Erythroblast (primary cell): ENCODE measurements at regions not wholly inside any gene's neighbourhood (a gene's known extent, or its start where the extent isn't known, plus 50 kb on each side); places are given as distances from the start of the nearest gene placed in this dataset.
"Not testable (repeated sequence)": the region's sequence is repeated elsewhere in the genome, so short reads cannot be mapped to it uniquely, and the experiment has no call there.

ENCODE experiments used
- DNase-seq, 2 experiments: peaks; one replicate each; lab custom pipeline; 2025; lab: John Stamatoyannopoulos, UW
- GATA1 ChIP-seq: IDR thresholded peaks from 2 replicates; pipeline ENCODE4 v1.6.1; 2011; ENCODE audit warnings: low read depth, mild to moderate bottlenecking, control low read depth, low read length, moderate library complexity
- POLR2A ChIP-seq: IDR thresholded peaks from 2 replicates; pipeline ENCODE4 v1.6.1; 2011; ENCODE audit warnings: mild to moderate bottlenecking, low read length

DNA sequence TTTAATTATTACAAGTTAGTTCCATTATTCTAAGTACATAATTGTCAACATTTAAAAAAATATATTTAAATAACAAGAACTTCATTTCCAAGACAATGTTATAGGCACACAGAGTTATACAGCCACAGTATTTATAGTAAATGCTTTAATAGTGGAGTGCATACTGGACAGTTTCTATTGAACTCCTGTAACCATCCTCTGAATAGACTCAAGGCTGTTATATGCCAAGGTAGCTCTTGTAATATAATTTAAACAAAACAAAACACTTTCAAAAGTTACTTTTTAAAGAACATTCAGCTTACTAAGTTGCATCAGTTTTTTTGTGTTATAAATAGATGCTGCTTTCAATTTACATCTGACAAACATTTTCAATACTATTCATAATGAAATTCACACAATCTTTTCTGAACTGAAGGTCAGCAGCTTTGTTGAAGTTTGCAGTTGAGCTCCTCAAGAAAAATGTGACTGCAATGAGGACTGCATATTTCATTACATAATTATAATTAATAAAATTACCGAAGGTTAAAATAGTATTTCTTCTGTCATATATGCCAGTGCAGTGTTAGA is 549.9 kb upstream of the CYLC2 start:
- no peak for DNase-seq
- TF ChIP-seq GATA1 (no peak), POLR2A (no peak)

DNA sequence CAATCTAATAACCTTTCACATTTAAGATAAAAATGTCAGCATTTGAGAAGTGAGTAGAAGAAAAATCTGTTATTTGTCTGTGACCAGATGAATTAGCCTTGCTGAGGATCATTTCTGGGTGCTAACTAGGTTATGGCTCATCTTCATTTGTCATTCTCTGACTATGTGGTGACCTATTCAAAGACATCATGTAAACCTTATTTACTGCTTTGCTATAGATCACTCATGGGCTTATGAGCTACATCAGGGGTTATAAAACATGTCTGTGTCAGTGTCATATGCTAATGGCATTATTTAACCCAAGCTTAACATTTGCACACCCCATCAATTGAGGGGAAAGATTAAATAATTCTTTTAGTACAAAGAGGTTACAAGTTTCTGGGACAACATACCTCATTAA is 555.5 kb upstream of the CYLC2 start:
- TF ChIP-seq GATA1 (no peak), POLR2A (no peak)
- no peak for DNase-seq

DNA sequence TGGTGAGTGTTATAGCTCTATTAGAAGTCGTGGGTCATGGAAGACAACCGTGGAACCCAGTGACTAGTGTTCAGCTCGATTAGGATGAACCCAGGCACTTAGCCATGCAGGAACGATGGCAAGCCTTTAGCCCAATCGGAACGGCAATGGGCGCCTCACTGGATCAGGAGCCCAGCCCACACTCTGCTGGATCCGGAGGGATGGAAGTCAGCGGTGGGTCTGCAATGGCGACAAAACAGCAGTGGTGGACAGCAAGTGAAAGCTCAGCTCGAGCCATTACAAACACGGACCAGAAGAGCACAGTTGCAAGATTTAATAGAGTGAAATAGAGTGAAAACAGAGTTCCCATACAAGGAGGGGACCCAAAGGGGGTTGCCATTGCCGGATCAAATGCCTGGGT is 558.5 kb upstream of the CYLC2 start:
- not testable (repeated sequence) for DNase-seq

DNA sequence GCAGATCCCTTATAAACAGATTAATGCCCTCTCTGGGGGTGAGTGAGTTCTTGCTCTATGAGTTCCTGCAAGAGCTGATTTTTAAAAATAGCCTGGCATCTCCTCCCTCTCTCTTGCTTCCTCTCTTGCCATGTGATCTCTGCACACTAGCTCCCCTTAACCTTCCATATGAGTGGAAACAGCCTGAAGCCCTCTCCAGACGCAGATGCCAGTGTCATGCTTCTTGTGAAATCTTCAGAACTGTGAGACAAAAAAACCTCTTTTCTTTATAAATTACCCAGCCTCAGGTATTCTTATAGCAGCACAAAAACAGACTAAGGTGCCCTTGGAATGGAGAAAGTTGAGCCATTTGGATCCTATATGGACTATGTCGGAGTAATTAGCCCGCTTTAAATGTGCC is 559.7 kb upstream of the CYLC2 start:
- TF ChIP-seq GATA1 (no peak), POLR2A (no peak)
- no peak for DNase-seq

DNA sequence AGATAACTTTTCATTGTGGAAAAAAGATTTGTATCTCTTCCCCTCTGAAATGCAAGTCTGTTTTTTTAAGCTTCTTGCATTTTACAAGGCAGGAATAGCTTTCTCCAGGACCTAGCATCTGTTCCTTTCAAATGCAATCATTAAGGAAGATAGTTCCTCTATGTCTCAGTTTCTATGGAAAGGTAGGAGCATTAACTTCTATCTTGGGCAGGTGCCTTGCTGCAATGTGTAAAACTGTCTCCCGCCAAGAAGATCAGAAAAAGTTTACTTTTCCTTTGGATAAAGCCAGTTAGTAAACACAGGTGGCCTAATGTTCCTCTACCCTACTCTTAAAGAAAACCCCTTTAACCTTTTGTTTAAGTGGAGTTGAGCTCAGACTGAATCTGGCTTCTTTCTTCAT is 560.6 kb upstream of the CYLC2 start:
- TF ChIP-seq POLR2A, result no peak
- no peak for TF ChIP-seq GATA1
- no peak for DNase-seq

DNA sequence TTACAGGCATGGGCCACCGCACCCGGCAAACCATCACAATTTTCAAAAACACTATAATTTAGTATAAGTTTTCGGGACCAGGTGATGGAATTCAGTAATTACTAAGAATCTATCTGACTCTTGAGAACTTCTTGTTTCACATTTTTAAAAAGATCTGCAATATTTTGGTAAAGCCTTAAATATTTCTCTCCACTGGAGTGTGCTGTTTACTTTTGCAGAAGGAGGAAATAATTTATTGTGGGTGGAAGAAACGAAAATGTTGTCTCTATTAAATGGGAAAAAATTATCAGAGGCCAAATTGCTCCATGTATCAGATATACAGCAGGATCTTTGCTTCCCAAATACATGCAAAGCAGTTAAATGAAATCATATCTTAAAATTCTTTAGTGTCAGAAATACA is 566.8 kb upstream of the CYLC2 start:
- no peak for TF ChIP-seq GATA1
- no peak for TF ChIP-seq POLR2A
- no peak for DNase-seq

DNA sequence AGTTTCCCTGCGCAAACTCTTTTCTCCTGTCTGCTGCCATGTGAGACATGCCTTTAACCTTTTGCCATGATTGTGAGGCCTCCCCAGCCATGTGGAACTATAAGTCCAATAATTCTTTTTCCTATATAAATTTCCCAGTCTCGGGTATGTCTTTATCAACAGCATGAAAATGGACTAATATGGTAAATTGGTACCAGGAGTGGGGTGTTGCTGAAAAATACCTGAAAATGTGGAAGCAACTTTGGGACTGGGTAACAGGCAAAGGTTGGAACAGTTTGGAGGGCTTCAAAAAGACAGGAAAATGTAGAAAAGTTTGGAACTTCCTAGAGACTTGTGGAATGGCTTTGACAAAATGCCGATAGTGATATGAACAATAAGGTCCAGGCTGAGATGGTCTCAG is 578.9 kb upstream of the CYLC2 start:
- not testable (repeated sequence) for DNase-seq

DNA sequence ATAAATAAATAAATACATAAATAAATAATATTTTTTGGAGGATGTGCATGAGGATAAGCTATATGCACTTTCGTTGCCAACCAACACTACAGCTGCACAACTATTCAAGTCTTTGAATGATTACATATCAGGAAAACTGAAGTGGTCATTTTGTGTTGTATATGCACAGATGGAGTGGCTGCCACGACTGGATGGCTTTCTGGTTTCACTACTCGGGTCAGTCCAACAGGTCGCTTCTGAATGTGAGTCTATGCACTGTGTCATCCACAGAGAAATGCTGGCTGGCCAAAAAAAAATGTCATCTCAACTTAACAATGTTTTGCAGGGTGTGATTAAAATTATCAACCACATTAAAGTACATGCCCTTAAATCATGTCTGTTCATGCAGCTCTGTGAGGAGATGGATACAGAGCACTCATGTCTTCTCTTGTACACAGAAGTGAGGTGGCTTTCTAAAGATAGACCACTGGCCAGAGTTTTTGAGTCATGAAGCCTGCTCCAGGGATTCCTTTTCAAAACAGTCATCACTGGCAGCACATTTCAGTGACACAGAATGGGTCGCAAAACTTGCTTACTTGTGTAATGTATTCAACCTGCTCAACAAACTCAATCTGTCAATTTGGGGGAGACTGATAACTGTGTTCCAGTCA is 589.8 kb upstream of the CYLC2 start:
- DNase-seq, result no peak

DNA sequence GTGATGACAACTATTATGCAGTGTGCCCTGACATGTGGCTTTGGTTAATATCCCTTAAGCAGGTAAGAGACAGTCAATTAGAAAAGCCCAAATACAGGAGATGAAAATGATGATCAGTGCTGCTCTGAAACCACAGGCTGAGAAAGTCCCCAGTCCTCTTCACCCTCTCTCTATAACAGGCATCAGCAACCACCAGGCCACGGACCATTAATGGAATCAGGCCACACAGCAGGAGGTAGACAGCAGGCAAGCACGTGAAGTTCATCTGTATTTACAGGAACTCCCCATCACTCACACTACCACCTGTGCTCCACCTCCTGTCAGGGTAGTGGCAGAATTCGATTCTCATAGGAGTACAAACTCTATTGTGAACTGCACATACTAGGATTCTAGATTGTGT is 591.6 kb upstream of the CYLC2 start:
- TF ChIP-seq POLR2A (no peak), GATA1 (no peak)
- no peak for DNase-seq

More for the DNA sequence above, 589.8 kb upstream of the CYLC2 start:
- TF ChIP-seq GATA1 (no peak), POLR2A (no peak)

DNA sequence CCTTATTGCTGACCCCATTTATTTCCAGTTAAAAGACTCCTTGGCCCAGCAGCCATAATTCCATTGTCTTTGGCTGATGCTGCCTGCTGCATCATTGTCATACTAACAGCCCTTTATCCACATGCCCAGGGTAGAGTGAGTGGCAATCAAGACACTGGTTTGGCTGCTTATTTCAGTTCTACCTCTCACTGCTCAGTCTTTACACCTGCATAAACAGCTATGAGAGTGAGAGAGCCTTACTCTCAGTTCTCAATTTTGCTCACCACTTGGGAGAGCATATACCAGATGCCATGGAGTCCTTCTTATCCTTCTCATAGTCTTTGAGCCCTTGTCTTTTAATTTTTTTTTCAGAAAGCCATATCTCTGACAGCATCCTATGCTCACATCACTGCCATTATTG is 596.9 kb upstream of the CYLC2 start:
- TF ChIP-seq GATA1 (no peak), POLR2A (no peak)
- no peak for DNase-seq

DNA sequence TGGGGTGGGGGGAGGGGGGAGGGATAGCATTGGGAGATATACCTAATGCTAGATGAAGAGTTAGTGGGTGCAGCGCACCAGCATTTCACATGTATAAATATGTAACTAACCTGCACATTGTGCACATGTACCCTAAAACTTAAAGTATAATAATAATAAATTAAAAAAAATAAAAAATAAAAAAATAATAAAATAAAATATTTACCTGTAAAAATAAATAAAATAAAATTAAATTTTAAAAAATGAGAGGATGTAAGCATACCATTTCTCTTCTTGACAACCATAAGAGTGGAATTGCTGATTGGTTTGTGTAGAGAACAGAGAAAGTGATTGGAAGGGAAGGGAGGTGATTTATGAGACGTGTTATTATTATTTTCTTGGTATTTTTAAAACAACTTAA is 609.5 kb upstream of the CYLC2 start:
- DNase-seq, result not testable (repeated sequence)

DNA sequence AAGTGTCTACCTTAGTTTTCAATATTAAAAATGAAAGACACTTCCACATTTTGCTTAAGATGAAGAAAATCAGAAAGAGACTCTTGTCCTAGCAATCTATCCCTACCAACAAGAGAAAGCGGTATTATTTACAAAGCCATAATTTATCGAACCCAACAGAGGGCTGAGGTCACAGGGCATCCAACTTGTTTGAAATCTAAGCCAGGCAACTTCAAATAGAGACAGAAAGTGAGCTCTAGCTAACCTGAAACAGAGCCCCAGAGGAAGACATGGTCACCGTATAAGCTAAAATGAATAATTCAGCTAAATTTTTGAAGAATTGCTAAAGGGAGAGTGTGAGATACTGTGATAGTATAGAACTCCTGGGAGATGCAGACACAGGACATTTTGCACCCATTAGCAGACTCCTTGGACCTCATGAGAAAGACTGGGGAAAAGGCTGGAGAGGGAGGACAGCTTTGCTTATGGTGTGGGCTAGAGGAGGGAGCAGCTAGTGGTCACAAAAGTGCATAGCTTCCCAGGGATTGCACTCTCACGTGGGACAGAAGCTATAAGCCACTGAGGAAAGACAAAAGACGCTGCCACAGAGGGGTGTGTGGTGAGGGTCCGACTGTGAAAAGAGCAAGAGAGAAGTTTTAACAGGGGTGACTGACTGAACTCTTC is 624.2 kb upstream of the GRIN3A start:
- DNase-seq, result no peak
- TF ChIP-seq POLR2A, result no peak
- TF ChIP-seq GATA1, result no peak

DNA sequence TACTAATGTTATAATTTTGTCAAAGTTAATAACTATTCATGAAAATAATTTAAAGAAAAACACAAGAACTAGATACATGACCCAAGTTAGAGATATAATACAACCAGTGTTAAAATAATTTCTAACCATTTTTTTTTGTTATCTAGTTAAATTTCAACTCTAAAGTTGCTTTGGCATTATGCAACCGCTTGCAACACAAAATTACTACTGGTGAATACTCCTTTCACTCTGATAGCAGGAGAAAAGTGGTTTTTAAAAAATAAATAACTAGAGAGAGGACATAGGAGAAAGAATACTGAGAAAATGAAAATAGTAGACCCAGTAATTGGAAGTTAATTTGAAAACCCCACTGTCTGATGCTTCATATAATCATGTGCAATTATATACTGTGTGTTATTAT is 622.4 kb upstream of the GRIN3A start:
- TF ChIP-seq GATA1 (no peak), POLR2A (no peak)
- DNase-seq, result no peak

DNA sequence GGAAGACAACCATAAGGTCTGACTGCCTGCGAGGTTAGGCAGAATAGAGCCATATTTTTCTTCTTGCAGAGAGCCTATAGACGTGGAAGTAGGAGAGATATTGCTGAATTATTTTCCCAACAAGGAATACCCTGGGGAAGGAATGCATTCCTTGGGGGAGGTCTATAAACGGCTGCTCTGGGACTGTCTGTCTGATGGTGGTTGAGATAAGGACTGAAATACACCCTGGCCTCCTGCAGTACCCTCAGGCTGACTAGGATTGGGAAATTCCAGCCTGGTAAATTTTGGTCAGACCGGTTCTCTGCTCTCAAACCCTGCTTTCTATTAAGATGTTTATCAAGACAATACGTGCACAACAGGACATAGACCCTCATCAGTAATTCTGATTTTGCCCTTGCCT is 617.5 kb upstream of the GRIN3A start:
- no peak for TF ChIP-seq POLR2A
- no peak for TF ChIP-seq GATA1
- no peak for DNase-seq

DNA sequence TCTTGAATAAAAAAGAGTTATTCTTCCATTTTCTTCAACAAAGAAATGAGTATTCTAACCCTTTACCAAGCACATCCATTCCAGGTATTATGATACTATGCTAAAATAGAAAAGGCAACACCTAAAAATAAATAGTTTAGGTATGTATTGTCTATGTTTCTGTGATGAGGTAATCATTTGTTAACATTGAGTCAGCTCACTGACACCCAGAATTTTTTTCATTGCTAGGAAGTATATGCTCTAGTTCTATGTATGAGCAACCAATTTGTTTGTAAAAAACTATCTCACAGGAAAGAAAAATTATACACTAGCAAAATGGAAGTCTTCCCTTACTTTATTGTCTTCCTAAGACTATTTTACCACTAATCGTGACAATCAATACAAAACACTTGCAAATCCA is 615.6 kb upstream of the GRIN3A start:
- no peak for DNase-seq
- no peak for TF ChIP-seq POLR2A
- no peak for TF ChIP-seq GATA1

DNA sequence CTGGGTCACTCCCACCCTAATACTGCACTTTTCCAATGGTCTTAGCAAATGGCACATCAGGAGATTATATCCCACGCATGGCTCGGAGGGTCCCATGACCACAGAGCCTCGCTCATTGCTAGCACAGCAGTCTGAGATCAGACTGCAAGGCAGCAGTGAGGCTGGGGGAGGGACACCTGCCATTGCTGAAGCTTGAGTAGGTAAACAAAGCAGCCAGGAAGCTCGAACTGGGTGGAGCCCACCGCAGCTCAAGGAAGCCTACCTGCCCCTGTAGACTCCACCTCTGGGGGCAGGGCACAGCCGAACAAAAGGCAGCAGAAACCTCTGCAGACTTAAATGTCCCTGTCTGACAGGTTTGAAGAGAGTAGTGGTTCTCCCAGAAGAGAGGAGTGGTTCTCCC is 599.0 kb upstream of the GRIN3A start:
- not testable (repeated sequence) for DNase-seq
